HG02571 (cell line): ENCODE measurements at regions not wholly inside any gene's neighbourhood (a gene's known extent, or its start where the extent isn't known, plus 50 kb on each side); places are given as distances from the start of the nearest gene placed in this dataset.
A peak's percentile ranks its signal among the peaks of the same experiment; 100 is the strongest.

Experiments
- ATAC-seq: cut with Tn5 transposase; IDR thresholded peaks from one replicate; pipeline ENCODE4 v1.9.1; 2021; ENCODE audit warnings: mild to moderate bottlenecking, moderate library complexity; ENCODE audit not compliant: unreplicated experiment

GRCh38 chr12:92650228-92650822 lies 52.5 kb upstream of the PLEKHG7 start:
- ATAC-seq = no peak

DNA sequence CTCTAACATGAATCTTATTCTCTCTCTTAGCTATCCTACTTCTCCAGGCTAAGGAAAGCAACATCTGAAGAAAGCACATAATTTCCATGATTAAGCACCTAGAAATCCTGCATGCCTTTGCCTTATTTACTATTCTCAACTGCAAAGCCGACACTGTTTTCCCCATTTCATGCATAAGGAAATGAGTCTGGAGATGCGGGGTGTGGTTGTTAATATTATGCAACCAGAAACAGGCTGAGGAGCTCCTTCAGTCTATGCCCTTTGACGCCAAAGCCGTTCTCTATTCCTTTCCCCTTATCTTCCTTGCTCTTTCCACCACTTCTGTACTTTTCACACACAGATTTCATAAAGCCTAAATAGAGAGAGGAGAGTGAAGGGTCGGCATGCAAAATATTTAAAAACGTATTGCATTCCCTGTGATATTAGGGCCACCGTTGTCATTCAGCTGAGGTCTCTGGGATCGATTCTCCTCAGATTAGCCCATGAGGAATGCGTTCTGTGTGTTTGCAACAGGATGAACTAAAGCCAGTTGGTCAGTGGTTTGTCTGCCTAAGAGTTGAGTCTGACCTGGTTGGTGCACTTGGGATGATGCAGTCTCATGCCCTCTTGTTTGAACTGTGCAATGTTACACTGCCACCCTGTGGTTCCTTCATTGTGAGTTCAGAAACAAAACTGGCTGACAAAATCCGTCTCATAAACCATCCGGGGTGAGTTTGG lies 53.1 kb upstream of the PLEKHG7 start:
- peak; percentile 85 for ATAC-seq

DNA sequence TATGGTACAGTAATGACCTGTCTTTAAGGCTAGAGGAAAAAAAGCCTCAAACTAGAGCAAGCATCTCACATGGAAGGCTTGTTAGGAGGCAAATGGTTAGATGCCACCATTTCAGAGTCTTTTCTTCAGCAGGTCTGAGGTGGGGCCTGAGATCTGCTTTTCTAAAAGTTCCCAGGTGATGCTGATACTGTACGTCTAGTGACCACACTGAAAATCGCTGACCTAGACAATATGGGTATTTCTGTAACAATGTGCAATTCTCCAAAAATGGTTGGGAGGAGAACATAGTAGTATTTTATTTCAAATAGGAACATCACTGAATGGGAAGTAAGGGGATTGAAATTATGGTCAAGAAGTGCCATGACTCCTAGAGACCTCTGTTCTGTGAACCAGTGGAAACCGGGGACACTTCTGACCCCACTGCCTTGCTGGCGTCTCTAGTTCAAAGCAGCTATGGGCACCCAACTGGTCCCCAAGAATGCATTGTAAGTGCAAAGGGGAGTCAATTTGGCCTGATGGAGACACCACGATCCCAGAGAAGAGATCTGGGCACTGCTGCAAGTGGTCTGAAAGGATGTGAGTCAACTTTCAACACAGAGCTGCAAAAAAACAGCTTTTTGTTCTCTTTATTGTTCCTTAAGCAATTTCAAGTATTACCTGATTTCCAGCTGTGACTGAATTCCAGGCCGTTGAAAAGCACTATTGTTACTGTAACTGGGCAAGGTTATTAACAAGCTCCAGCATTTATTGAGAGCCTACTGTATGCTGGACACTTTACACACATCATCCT lies 54.4 kb upstream of the PLEKHG7 start:
- ATAC-seq = no peak

DNA sequence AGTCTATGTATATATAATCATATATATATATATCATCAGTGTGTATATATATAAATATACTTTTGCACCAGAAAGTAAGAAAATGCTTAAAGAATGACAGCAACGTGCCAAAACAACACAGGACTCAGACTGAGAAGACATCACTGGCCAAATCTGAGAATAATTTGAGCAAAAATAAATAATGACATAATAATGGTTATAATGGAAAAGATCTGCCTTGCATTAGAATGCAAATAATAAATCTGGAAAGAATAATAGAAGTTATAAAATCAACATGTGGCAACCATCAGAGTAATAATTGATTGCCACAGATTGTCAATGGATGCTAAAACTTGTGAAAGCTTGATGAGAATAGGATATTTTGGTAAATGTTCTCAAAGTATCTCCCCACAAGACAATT lies 61.5 kb upstream of the PLEKHG7 start:
- no peak for ATAC-seq

DNA sequence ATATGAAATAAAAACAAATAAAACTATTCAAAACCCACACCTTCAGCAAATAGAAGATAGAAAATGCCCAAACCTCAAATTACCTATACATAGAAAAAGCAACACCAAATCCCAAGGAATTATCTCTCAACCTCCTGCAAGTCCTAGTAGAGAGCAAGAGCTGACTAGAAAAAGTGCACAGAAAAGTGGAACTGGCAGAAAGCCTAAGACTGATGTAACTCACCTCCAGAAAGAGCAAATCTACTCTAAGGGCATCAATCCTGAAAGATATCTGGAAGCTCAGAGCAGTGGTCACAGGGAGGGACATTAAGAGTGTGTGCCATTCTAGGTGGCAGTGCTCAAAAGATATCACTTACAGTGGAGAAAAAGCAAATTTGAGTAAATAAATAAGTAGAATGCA lies 62.1 kb upstream of the PLEKHG7 start:
- ATAC-seq = no peak

- ATAC-seq = no peak
Measured at GRCh38 chr12:92639017-92639416, 63.8 kb upstream of the PLEKHG7 start.

- no peak for ATAC-seq
Measured at GRCh38 chr12:92634730-92635129, 68.1 kb upstream of the PLEKHG7 start.

- ATAC-seq = no peak
Measured at GRCh38 chr12:92634202-92634601, 68.6 kb upstream of the PLEKHG7 start.

DNA sequence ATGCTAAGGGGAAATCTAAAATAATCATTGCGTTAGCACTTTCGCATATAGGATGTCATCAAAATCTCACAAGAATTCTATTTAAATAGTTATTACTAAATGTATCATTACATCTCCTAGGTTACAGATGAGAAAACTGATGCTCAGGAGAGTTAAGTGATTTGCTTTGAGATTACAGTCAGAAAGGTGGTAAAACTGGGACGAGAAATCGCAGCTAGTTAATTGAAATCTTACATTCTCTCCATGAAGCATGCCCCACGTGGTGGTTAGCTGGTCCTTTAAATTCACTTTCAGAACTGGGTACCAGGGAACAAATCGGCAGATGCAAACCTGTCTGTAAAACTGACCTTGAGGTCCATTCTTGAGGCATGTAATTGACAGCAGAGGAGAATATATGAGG lies 71.8 kb upstream of the PLEKHG7 start:
- ATAC-seq = no peak

GRCh38 chr12:92629349-92630065 lies 73.3 kb upstream of the PLEKHG7 start:
- no peak for ATAC-seq

DNA sequence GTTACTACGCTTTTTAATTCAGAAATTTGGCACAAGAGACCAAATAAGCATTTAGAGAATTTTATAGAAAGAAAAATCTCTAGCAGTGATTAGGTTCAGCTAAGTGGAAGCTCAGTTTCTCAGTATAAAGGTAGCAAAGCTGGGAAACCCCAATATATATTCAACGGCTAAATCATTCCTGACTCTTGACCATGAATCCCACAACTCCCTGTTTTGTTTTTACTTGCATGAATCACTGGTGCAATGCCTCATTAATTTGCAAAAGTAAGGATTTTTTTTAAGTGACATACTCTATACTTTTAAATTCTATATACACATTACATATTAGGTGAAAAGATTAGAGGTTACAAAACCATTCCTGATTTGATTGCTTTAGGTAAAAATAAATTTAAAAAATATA lies 74.3 kb upstream of the PLEKHG7 start:
- ATAC-seq = no peak

DNA sequence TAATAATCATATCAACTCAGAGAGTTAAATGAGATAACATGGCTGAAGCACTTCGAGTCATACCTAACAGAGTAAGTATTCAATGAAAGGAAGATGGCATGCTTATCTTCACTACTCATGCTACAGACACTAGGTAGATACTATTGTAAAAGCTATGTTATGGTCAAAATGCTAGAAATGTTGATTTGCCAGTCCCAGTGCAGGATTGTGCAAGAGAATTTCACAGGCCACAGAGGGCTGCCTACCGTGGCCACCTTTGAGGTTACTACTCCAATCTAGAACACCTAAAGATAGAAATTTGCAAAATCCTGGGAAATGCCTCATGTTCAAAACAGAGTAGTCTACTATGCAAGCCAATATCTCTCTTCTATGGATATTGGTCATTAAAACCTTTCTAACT lies 75.3 kb upstream of the PLEKHG7 start:
- ATAC-seq = no peak

DNA sequence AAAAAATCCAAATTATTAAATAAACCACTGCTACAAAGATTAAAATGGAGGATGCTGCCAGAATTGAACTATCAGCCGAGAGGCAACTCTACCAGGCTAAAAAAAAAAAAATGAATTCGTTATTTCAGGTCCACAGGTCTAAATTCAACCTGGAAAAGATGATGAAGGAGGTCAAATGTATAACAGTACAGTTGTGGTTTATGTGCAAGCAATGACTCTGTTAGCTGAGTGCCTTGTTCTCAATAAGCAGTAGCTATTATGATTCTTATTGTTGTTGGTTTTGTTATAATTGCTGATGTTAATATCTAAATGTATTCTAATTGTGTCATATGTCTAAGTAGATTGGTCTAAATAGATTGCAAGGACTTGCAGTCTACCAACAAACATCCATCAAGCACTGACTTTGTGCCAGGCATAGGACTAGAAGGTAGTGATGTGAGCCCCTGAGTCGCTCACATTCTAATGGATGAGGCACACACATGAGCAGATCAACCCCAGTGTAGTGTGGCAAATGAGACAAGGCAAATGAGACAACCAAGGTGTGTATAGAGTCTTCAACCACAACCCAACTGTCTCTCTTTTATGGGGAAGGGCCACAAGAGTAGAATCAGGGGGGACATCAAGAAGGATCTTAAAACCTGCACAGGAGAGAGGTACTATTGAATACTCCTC lies 77.0 kb upstream of the PLEKHG7 start:
- no peak for ATAC-seq

DNA sequence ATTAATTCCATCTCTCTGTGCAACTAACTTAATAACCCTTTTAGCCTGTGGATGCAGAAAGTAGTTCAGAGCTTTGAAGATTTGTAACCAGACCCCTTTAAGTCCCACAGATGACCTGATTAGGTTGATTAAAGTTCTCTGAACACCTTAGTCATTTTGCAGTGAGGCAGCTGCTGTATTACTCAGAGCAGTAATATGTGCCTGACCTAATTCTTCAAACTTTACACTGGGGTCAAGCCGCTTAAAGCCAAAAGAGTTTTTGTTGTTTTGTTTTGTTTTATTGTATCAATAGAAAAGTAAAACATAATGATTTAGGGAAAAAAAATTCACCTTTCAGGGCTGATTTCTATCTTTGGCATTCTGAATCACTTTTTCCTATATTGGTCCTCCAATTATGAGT lies 78.6 kb upstream of the PLEKHG7 start:
- ATAC-seq = no peak

DNA sequence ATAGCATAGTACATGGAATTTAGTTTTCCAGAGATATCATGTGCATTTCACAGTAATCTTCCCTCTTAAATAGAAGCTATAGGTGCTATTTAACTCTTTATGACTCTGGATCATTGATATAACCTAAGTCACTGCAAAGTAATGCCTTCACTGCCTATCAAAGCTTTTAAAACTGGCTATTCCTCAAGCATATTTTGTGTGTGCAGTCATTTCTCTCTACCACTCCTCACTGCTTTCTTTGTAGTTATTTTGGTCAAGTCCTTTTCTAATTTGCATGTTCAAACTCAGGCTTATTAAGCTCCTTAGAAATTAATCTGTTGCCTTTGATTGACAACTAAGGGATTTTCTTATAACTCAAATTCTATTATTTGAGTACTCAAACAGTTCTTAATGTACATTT lies 79.4 kb upstream of the PLEKHG7 start:
- ATAC-seq = no peak

DNA sequence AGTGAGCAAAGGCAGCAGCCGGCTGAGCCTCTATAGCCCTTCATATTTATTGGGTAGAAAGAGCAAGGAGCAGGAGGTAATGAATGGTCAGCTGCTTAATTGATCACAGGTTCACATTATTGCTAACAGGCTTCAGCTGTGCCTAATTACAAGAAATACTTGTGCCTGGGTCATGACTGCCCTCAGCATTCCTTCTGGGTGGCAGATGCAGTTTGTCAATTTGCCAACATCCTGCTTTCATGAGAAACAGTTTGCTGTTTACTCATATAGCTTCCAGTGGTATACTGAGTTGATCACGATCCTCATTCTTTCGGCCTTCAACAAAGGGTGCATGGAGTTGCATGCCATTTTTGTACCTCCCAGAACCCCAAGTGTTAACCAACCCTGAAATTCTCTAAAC lies 81.0 kb upstream of the PLEKHG7 start:
- ATAC-seq = no peak

DNA sequence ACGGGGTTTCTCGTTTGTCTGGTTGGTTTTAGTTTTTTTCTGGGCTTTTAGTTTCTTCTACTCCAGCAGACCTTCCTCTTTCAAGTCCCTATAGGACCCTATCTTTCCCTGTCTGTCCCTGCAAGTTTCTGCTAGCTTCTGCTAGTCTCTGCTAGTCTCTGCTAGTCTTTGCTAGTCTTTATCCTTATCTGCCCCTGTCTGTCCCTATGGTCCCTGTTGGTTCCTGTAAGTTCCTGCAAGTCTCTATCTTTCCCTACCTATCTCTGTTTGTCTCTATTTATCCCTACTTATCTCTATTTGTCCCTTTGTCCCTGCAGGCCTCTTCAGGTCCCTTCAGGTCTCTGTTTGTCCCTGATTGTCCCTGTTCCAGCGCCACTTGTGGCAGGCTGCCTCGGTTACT lies 81.5 kb upstream of the PLEKHG7 start:
- no peak for ATAC-seq

DNA sequence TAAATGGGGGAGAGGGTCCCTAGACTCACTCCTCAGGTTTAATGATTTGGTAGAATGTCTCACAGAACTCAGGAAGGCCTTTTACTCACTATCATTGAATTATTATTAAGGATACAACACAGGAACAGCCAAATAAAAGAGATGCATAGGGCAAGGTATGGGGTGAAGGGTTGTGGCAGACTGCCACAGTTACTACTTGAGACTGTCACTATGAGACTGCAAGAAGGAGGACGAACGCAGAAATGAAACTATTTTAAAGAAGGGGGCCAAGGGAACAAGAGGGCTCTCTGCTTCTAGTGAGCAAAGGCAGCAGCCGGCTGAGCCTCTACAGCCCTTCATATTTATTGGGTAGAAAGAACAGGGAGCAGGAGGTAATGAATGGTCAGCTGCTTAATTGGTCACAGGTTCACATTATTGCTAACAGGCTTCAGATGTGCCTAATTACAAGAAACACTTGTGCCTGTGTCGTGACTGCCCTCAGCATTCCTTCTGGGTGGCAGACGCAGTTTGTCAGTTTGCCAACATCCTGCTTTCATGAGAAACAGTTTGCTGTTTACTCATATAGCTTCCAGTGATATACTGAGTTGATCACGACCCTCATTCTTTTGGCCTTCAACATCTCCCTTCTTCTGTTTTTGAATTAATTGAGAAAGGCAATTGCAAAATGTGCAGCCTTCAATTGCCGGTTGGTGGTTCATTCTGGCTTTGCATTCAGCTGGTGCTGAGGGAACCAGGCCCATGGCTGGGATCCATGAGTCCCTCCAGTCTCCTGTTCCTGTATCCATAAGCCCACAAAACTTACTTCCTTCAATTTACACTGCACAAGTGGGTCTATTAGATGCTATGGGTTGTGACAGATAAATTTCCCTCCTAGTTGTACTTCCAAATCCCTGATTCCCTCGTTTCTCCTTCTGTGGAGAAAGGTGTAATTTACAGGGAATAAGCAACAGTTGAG lies 82.8 kb upstream of the PLEKHG7 start:
- no peak for ATAC-seq

DNA sequence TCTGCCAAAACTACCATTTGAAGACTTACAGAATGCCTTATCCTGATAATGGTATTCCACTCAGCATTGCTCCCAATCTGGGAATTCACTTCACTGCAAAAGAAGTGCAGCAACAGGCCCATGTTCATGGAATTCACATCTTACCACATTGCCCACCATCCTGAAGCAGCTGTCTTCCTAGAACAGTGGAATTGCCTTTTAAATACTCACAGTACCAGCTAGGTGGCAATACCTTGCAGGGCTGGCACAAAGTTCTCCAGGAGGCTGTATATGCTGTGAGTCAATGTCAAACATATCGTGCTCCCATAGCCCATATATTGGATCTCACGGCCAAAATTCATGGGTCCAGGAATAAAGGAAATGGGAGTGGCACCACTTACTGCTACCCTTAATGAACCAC lies 83.8 kb upstream of the PLEKHG7 start:
- ATAC-seq = no peak

- ATAC-seq = no peak
Measured at GRCh38 chr12:92615703-92616102, 87.1 kb upstream of the PLEKHG7 start.
